ACC112 (cell line): ENCODE measurements at regions not wholly inside any gene's neighbourhood (a gene's known extent, or its start where the extent isn't known, plus 50 kb on each side); places are given as distances from the start of the nearest gene placed in this dataset.

Experiments
- H2AFZ ChIP-seq: fragments of 200-600 bp; sonication (generic); one replicate; pipeline ENCODE4 v1.6.0; 2017; ENCODE audit warnings: antibody characterized with exemption, low read length; ENCODE audit not compliant: unreplicated experiment
- H3K27ac ChIP-seq: fragments of 200-600 bp; sonication (generic); 2 replicates; pipeline ENCODE4 v1.5.1; 2014; ENCODE audit warnings: low read depth, mild to moderate bottlenecking, antibody characterized with exemption, low read length, moderate library complexity
- H3K27me3 ChIP-seq: fragments of 200-600 bp; sonication (generic); 2 replicates; pipeline ENCODE4 v1.6.1; 2014; ENCODE audit warnings: mild to moderate bottlenecking, antibody characterized with exemption, low read length, moderate library complexity, mixed read lengths; ENCODE audit not compliant: insufficient read depth
- H3K36me3 ChIP-seq: fragments of 200-600 bp; sonication (generic); 2 replicates; pipeline ENCODE4 v1.6.1; 2016; ENCODE audit warnings: mild to moderate bottlenecking, antibody characterized with exemption, low read length, moderate library complexity, mixed read lengths; ENCODE audit not compliant: insufficient read depth
- H3K4me1 ChIP-seq: fragments of 200-600 bp; sonication (generic); one replicate; pipeline ENCODE4 v1.6.1; 2016; ENCODE audit warnings: low read length, mixed read lengths; ENCODE audit not compliant: insufficient read depth, unreplicated experiment, control insufficient read depth
- H3K4me3 ChIP-seq: fragments of 200-600 bp; sonication (generic); 2 replicates; pipeline ENCODE4 v1.5.1; 2014; ENCODE audit warnings: mild to moderate bottlenecking, low read depth, low read length
- H3K79me2 ChIP-seq: fragments of 200-600 bp; sonication (generic); one replicate; pipeline ENCODE4 v1.6.0; 2016; ENCODE audit warnings: low read length; ENCODE audit not compliant: control insufficient read depth, unreplicated experiment, insufficient read depth

GRCh38 chr22:48855593-48856307 lies 971.9 kb downstream of the BRD1 start:
- Histone ChIP-seq H3K79me2 (no peaks in the 10 kb centered on the region), H2AFZ (no peak overlapping the region), H3K27ac (no peak overlapping the region), H3K4me1 (no peaks in the 10 kb centered on the region), H3K4me3 (no peak overlapping the region), H3K27me3 (no peaks in the 10 kb centered on the region), H3K36me3 (no peaks in the 10 kb centered on the region)

GRCh38 chr22:48855013-48855412 lies 972.7 kb downstream of the BRD1 start:
- H2AFZ ChIP-seq: no peak overlapping the region
- no peak overlapping the region for H3K4me3 ChIP-seq
- no peaks in the 10 kb centered on the region for H3K27me3 ChIP-seq
- H3K27ac ChIP-seq: no peak overlapping the region
- H3K79me2 ChIP-seq: no peaks in the 10 kb centered on the region
- H3K36me3 ChIP-seq: no peaks in the 10 kb centered on the region
- H3K4me1 ChIP-seq: no peaks in the 10 kb centered on the region

GRCh38 chr22:48853627-48854240 lies 973.9 kb downstream of the BRD1 start:
- Histone ChIP-seq H3K4me3 (no peak overlapping the region), H3K27me3 (no peaks in the 10 kb centered on the region), H3K36me3 (no peaks in the 10 kb centered on the region), H3K79me2 (no peaks in the 10 kb centered on the region), H3K27ac (no peak overlapping the region), H3K4me1 (no peaks in the 10 kb centered on the region), H2AFZ (no peak overlapping the region)

GRCh38 chr22:48851933-48852549 lies 975.6 kb downstream of the BRD1 start:
- no peaks in the 10 kb centered on the region for H3K79me2 ChIP-seq
- H3K27me3 ChIP-seq: no peaks in the 10 kb centered on the region
- no peak overlapping the region for H2AFZ ChIP-seq
- no peak overlapping the region for H3K27ac ChIP-seq
- no peaks in the 10 kb centered on the region for H3K36me3 ChIP-seq
- H3K4me3 ChIP-seq: no peak overlapping the region
- H3K4me1 ChIP-seq: no peaks in the 10 kb centered on the region

GRCh38 chr22:48850658-48851287 lies 976.9 kb downstream of the BRD1 start:
- Histone ChIP-seq H3K4me1 (no peaks in the 10 kb centered on the region), H3K27me3 (no peaks in the 10 kb centered on the region)

GRCh38 chr22:48849963-48850657 lies 977.6 kb downstream of the BRD1 start:
- no peak overlapping the region for H3K27ac ChIP-seq
- H2AFZ ChIP-seq: no peak overlapping the region
- no peak overlapping the region for H3K4me3 ChIP-seq
- no peaks in the 10 kb centered on the region for H3K36me3 ChIP-seq
- no peaks in the 10 kb centered on the region for H3K4me1 ChIP-seq
- no peaks in the 10 kb centered on the region for H3K79me2 ChIP-seq
- H3K27me3 ChIP-seq: no peaks in the 10 kb centered on the region

More at GRCh38 chr22:48850658-48851287, 976.9 kb downstream of the BRD1 start:
- H3K27ac ChIP-seq: no peak overlapping the region
- H3K36me3 ChIP-seq: no peaks in the 10 kb centered on the region
- no peak overlapping the region for H2AFZ ChIP-seq
- no peaks in the 10 kb centered on the region for H3K79me2 ChIP-seq
- no peak overlapping the region for H3K4me3 ChIP-seq

- Histone ChIP-seq H3K79me2 (no peaks in the 10 kb centered on the region), H3K27me3 (no peaks in the 10 kb centered on the region), H2AFZ (no peak overlapping the region), H3K4me1 (no peaks in the 10 kb centered on the region), H3K4me3 (no peak overlapping the region), H3K27ac (no peak overlapping the region), H3K36me3 (no peaks in the 10 kb centered on the region)
Measured at GRCh38 chr22:48849219-48849912, 978.3 kb downstream of the BRD1 start.

GRCh38 chr22:48846200-48846599 lies 981.5 kb downstream of the BRD1 start:
- H3K79me2 ChIP-seq: no peaks in the 10 kb centered on the region
- H3K4me1 ChIP-seq: no peaks in the 10 kb centered on the region
- H3K27ac ChIP-seq: no peak overlapping the region
- no peak overlapping the region for H2AFZ ChIP-seq
- no peaks in the 10 kb centered on the region for H3K36me3 ChIP-seq
- no peak overlapping the region for H3K4me3 ChIP-seq
- H3K27me3 ChIP-seq: no peaks in the 10 kb centered on the region

- Histone ChIP-seq H3K79me2 (no peaks in the 10 kb centered on the region), H2AFZ (no peak overlapping the region), H3K27me3 (no peaks in the 10 kb centered on the region), H3K4me3 (no peak overlapping the region), H3K27ac (no peak overlapping the region), H3K36me3 (no peaks in the 10 kb centered on the region), H3K4me1 (no peaks in the 10 kb centered on the region)
Measured at GRCh38 chr22:48845356-48845936, 982.2 kb downstream of the BRD1 start.
